COLO668 (cell line): ENCODE measurements at regions not wholly inside any gene's neighbourhood (a gene's known extent, or its start where the extent isn't known, plus 50 kb on each side); places are given as distances from the start of the nearest gene placed in this dataset.
"Not testable (repeated sequence)": the region's sequence is repeated elsewhere in the genome, so short reads cannot be mapped to it uniquely, and the experiment has no call there.

ENCODE experiments used
- DNase-seq: peaks from one replicate; lab custom pipeline; 2025; ENCODE audit not compliant: unreplicated experiment; lab: John Stamatoyannopoulos, UW

- no peak for DNase-seq
Measured at GRCh38 chr10:44118500-44118899, 266.4 kb downstream of the CXCL12 start.

- no peak for DNase-seq
Measured at GRCh38 chr10:44116474-44116873, 268.4 kb downstream of the CXCL12 start.

- DNase-seq, result no peak
Measured at GRCh38 chr10:44115516-44115915, 269.4 kb downstream of the CXCL12 start.

GRCh38 chr10:44114441-44114840 lies 270.5 kb downstream of the CXCL12 start:
- DNase-seq, result no peak

GRCh38 chr10:44112280-44112679 lies 272.6 kb downstream of the CXCL12 start:
- DNase-seq, result not testable (repeated sequence)

- no peak for DNase-seq
Measured at GRCh38 chr10:44105696-44106095, 279.2 kb downstream of the CXCL12 start.

GRCh38 chr10:44102726-44103255 lies 282.1 kb downstream of the CXCL12 start:
- DNase-seq, result no peak

GRCh38 chr10:44101082-44101481 lies 283.8 kb downstream of the CXCL12 start:
- no peak for DNase-seq

GRCh38 chr10:44099511-44099910 lies 285.4 kb downstream of the CXCL12 start:
- DNase-seq, result no peak

GRCh38 chr10:44096217-44096616 lies 288.7 kb downstream of the CXCL12 start:
- DNase-seq, result not testable (repeated sequence)

GRCh38 chr10:44089671-44090070 lies 295.2 kb downstream of the CXCL12 start:
- DNase-seq, result no peak

- DNase-seq, result no peak
Measured at GRCh38 chr10:44087403-44087802, 297.5 kb downstream of the CXCL12 start.

- no peak for DNase-seq
Measured at GRCh38 chr10:44083719-44084400, 301.0 kb downstream of the CXCL12 start.

GRCh38 chr10:44071479-44071878 lies 313.4 kb downstream of the CXCL12 start:
- no peak for DNase-seq

- DNase-seq, result no peak
Measured at GRCh38 chr10:44070282-44070681, 314.6 kb downstream of the CXCL12 start.

- no peak for DNase-seq
Measured at GRCh38 chr10:44069573-44069972, 315.3 kb downstream of the CXCL12 start.

- DNase-seq, result no peak
Measured at GRCh38 chr10:44068716-44069482, 316.0 kb downstream of the CXCL12 start.

GRCh38 chr10:44067432-44067831 lies 317.5 kb downstream of the CXCL12 start:
- DNase-seq, result no peak

- no peak for DNase-seq
Measured at GRCh38 chr10:44066527-44067255, 318.2 kb downstream of the CXCL12 start.

GRCh38 chr10:44065788-44066526 lies 318.9 kb downstream of the CXCL12 start:
- DNase-seq, result no peak
